ENCODE measurements at regions not wholly inside any gene's neighbourhood (a gene's known extent, or its start where the extent isn't known, plus 50 kb on each side); places are given as distances from the start of the nearest gene placed in this dataset.

- H3K4me3 ChIP-seq (ENCODE audit: low read depth, low read length): no peak overlapping the region
These were observed 187.3 kb upstream of the LHX5 start for GRCh38 chr12:113659015-113659414.

- H3K4me3 ChIP-seq (ENCODE audit: low read depth, low read length): no peak overlapping the region
These were observed 186.5 kb upstream of the LHX5 start for GRCh38 chr12:113658006-113658655.

DNA sequence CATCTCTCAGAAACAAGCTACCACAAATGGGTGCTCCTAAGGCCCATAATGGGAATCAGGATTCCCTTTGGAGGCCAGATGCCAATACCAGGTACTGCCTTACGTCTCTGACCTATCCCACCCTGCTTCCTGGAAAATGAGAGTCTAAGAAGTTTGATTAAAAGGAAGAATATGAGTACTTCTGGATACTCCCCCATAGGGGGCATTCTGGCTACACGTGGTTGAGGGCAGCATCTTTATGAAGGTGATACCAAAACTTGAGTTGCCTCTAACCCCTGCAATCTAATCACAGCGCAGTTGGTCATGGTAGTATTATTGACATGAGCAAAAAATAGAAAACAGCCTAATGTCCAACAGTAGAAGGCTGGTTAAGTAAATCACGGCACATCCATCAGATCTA is 184.2 kb upstream of the LHX5 start:
- no peak overlapping the region for H3K4me3 ChIP-seq (ENCODE audit: low read depth, low read length)

DNA sequence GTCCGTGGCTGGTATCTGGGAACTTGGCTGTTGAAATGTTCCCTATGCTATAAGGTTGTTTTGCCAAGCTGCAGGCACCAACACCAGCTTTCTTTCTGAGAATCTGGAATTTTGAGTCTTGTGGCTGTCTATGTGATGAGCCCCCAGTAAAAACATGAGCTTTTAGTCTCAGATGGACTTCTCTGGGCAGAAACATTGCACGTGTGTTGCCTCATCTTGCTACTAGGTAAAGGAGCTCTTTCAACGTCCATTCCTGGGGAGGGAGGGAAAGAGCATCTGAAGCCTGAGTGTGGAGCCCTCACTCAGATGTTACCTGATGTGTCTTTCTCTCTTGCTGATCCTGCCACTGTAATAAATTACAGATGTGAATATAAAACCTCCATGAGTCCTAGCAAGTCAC is 183.8 kb upstream of the LHX5 start:
- H3K4me3 ChIP-seq (ENCODE audit: low read depth, low read length): no peak overlapping the region

GRCh38 chr12:113651662-113652061 is 180.0 kb upstream of the LHX5 start:
- no peak overlapping the region for H3K4me3 ChIP-seq (ENCODE audit: low read depth, low read length)

DNA sequence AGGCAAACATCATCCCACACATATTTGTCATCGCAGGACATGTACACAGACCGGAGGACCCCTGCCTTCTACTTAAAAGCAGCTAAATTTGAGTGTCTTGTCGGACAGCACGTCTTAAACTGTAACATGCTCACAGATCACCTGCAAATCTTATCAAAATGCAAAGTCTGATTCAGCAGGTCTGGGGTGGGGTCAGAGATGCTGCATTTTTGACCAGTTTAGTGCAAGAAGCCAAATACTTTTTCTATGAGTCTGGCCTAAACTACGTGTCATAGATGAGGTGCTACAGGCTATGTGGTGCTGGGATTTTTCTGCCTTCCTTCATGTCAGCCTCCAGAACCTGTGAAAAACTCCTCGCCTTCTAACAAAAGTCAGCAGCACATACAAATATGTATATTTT is 178.8 kb upstream of the LHX5 start:
- H3K4me3 ChIP-seq (ENCODE audit: low read depth, low read length): no peak overlapping the region

- no peak overlapping the region for H3K4me3 ChIP-seq (ENCODE audit: low read depth, low read length)
These were observed 177.7 kb upstream of the LHX5 start for GRCh38 chr12:113649256-113649830.

DNA sequence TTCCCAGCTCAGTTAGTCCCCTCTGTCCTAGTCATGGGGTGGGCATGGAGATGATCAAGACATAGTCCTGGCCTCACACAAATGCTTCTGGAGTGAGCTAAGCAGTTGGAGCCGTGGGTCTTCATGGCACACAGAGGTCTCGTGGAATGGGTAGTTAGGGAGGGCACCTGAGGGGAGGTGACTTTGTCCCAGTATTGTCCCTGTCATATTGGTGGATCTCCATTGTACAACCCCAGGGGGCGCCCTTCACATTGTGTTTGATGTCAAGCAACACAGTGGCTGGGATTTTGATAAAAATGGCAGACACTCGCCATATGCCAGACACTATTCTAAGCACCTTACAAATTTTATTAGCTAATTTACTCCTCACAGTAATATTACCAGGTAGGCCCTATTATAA is 175.4 kb upstream of the LHX5 start:
- H3K4me3 ChIP-seq (ENCODE audit: low read depth, low read length): no peak overlapping the region

GRCh38 chr12:113645603-113646002 is 173.9 kb upstream of the LHX5 start:
- H3K4me3 ChIP-seq (ENCODE audit: low read depth, low read length): no peak overlapping the region

DNA sequence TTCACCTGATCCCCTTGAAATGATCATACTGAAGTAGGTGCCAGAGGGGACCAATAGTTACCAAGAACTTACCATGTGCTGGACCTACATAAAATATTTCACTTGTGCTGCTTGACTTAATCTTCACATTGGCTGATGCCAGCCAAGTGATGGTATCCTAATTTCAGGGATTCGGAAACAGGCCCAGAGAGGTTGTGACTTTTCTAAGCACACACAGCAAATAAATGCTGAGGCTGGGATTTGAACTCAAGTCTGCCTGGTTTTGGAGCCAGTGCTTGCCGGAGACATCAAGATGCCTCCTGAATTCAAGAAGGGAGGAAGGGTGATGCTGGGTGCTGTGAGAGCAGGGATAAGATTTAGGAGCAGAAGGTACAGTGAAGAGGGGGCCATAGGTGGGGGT is 173.5 kb upstream of the LHX5 start:
- H3K4me3 ChIP-seq (ENCODE audit: low read depth, low read length): no peak overlapping the region

- no peak overlapping the region for H3K4me3 ChIP-seq (ENCODE audit: low read depth, low read length)
These were observed 171.7 kb upstream of the LHX5 start for GRCh38 chr12:113643177-113643974.

GRCh38 chr12:113642672-113643071 is 171.0 kb upstream of the LHX5 start:
- H3K4me3 ChIP-seq (ENCODE audit: low read depth, low read length): no peak overlapping the region

DNA sequence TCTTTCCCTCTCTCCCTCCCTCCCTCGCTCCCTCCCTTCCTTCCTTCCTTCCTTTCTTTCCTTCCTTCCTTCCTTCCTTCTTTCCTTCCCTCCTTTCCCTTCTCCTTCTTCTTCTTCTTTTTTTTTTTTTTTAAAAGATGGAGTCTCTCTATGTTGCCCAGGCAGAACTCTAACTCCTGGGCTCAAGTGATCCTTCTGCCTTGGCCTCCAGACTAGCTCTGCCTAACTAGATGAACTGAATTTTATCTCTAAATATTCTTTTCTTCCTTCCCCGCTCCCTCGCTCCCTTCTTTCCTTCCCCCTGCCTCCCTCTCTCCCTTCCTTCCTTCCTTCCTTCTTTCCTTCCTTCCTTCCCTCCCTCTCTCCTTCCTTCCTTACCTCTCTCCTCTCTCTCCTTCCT is 170.5 kb upstream of the LHX5 start:
- no peak overlapping the region for H3K4me3 ChIP-seq (ENCODE audit: low read depth, low read length)

DNA sequence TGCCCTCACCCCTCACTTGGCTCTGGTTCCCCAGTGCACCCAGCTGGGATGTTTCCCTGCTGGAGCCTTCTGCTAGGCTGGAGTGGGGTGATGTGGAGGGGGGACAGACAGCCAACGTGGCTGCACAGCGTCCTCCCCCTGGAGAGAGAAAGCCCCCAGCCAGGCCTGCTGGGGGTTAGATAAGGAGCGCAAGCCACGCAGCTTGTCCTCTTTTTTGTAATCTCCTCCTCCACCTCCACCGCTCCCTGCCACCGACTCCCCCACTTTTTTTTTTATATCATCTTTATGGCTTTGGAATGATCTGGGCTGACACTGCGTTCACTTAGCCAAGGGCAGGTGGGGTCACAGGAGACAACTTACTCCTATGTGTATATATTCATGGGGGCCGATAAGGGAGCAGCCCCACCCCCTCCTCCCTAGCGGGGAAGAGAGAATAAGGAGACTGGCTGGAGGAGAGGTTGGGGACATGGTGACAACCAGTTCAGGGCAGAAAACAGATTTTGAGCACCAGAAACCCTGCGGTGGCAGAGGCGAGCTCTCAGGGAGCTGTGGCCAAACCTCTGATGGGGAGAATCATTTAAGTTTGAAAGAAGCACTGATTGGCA is 169.9 kb upstream of the LHX5 start:
- H3K4me3 ChIP-seq (ENCODE audit: low read depth, low read length): no peak overlapping the region

DNA sequence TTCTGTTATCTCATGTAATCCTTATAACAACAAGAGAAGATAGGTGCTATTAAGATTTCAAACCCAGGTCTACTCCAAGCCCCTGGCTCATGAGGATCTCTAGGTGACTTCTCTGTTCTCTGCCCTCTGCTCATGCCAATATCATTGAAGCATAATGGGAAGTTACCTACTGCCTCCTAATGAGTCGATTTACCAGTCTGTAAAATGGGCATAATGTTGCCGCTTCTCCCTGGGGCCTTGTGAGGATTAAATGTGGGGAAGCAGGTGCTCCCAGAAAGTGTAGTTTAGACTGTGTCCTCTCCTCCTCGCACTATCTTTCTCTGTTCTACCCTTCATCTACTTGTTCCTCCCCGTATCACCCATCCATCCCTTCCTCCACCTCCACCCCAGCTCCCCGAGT is 169.2 kb upstream of the LHX5 start:
- no peak overlapping the region for H3K4me3 ChIP-seq (ENCODE audit: low read depth, low read length)

DNA sequence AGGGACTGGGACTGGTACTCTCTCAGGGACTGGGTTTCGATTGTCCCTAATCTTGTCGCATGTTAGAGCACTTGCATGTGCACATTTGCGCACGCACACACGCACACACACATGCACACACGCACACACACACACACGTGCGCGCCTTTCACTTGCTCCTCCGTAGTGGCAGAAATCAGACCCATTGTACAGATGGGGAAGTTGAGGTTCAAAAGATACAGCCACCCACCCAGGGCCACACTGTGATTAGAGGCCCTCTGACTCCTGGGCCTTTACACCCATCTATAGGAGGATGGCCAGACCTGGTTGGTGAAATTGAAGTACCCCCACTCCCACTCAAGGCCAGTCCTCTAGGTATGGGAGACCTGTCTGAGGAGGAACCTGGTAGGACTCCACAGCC is 167.8 kb upstream of the LHX5 start:
- H3K4me3 ChIP-seq (ENCODE audit: low read depth, low read length): no peak overlapping the region

GRCh38 chr12:113638460-113638775 is 166.7 kb upstream of the LHX5 start:
- H3K4me3 ChIP-seq (ENCODE audit: low read depth, low read length): no peak overlapping the region

DNA sequence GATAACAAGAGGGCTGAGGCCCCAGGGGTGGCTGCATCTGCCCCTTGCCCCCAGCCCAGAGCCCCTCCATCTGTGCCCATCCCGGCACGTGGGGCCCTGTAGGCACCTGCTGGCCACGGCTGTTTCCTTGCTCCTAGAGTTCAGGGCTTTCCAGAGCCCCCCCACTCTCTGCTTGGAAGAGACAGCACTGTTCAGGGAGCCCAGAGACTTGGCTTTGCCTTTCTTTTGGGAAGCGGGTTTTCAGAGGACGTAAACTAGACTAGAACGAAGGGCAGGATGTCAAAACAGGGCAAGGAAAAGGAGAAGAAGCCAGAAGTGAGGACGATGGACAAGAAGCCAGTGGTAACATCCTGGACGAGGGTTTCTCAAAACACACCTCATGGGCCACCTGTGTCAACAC is 163.3 kb upstream of the LHX5 start:
- H3K4me3 ChIP-seq (ENCODE audit: low read depth, low read length): no peak overlapping the region

- H3K4me3 ChIP-seq (ENCODE audit: low read depth, low read length): no peak overlapping the region
These were observed 162.8 kb upstream of the LHX5 start for GRCh38 chr12:113634474-113634873.

DNA sequence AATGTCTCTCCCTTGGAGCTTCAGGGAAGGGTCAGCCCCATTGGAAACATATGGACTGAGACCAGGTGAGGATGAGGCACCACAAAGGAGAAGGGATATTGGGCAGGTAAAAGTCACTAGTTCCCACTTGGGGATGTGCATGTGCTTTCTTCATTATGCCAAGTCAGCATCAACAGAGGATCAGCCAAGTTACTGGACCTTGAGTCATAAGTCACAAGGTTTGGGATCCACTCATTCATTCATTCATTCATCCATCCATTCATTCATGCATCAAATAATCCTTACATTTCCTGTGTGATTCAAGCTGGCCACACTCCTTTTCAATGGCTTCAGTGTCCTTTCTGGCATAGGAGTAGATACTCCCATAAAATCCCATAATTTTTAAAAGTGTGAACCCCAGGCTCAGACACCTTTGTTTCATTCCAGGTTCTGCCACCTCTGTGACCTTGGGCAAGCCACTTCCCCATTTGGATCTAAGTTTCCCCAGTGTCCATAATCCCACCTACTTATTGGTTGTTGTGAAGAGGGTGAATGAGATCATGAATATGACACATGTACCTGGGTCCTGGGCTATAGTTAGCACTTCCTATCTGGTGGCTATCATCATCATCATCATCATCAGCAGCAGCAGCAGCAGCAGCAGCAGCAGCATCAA is 162.1 kb upstream of the LHX5 start:
- no peak overlapping the region for H3K4me3 ChIP-seq (ENCODE audit: low read depth, low read length)

DNA sequence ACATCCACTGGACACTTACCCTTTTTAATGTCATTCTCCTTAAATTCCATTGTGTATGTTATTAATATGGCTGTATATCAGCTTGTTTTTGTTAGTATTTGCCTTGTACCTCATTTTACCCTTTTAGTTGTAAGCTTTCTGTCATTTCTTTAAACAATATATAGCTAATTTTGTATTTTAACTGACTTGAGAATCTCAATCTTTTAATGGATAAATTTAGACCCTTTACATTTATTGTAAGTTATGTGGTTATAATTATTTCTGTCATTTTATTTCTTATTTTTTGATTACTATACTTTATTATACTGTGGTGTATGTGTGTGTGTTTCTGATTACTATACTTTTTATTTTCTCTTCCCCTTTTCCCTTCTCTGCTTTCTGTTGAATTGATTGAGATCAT is 159.0 kb upstream of the LHX5 start:
- H3K4me3 ChIP-seq (ENCODE audit: low read depth, low read length): no peak overlapping the region

DNA sequence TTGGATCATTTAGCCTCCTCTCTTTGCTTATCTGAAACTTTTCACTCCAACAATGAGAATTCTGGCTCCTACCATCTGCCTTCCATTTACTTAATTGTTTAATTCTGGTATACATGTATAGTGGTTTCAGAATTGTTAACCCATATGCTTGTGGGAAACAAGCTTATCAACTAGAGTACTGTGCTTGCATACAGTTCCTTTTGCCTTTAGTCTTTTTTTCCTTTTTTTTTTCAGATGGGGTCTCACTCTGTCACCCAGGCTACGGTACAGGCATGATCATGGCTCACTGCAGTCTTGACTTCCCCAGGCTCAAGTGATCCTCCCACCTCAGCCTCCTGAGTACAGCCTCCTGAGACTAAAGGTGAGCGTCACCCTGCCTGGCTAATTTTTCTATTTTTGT is 153.8 kb upstream of the LHX5 start:
- H3K4me3 ChIP-seq (ENCODE audit: low read depth, low read length): no peak overlapping the region

All from iPS-11a (cell line).